ENCODE measurements at regions not wholly inside any gene's neighbourhood (a gene's known extent, or its start where the extent isn't known, plus 50 kb on each side); places are given as distances from the start of the nearest gene placed in this dataset.

- H3K4me1 Mint-ChIP-seq: no peaks in the 10 kb centered on the region
- no peaks in the 10 kb centered on the region for H3K36me3 Mint-ChIP-seq (ENCODE audit: low read depth)
- TF ChIP-seq CTCF (conservative IDR thresholded peaks at IDR 0.05): no peak
Observed at GRCh38 chr4:141909541-141909940, 273.2 kb downstream of the IL15 start.

GRCh38 chr4:141912831-141913230 is 276.4 kb downstream of the IL15 start:
- Histone ChIP-seq H3K4me3 (ENCODE audit: low read length) (no peak overlapping the region), H3K27me3 (ENCODE audit: control insufficient read depth, insufficient read depth, low read length, poor library complexity, severe bottlenecking) (no peaks in the 10 kb centered on the region), H3K9ac (ENCODE audit: extremely low read depth, low read length, poor library complexity, severe bottlenecking) (no peak overlapping the region), H3K36me3 (ENCODE audit: control insufficient read depth, insufficient read depth, low read length) (no peaks in the 10 kb centered on the region), H3K9me3 (ENCODE audit: control insufficient read depth, low read length) (no peaks in the 10 kb centered on the region), H3K4me1 (ENCODE audit: control insufficient read depth, insufficient read depth, low read length) (no peaks in the 10 kb centered on the region), H3K27ac (ENCODE audit: low read depth, low read length) (no peak overlapping the region)
- Mint-ChIP-seq H3K27ac (no peak overlapping the region), H3K36me3 (ENCODE audit: low read depth) (no peaks in the 10 kb centered on the region), H3K27me3 (ENCODE audit: insufficient read depth) (no peaks in the 10 kb centered on the region), H3K9me3 (no peaks in the 10 kb centered on the region), H3K4me1 (no peaks in the 10 kb centered on the region), H3K4me3 (no peak overlapping the region)
- 98 to 100% methylated on average over 2 to 3 of the region's 4 CpGs for WGBS, 2 experiments (ENCODE audit: insufficient coverage in 1 of 2, insufficient read length in 1 of 2)
- no peak for DNase-seq
- no peak for TF ChIP-seq CTCF (conservative IDR thresholded peaks at IDR 0.05)

More at GRCh38 chr4:141909541-141909940, 273.2 kb downstream of the IL15 start:
- Histone ChIP-seq H3K9ac (ENCODE audit: extremely low read depth, low read length, poor library complexity, severe bottlenecking) (no peak overlapping the region), H3K27ac (ENCODE audit: low read depth, low read length) (no peak overlapping the region), H3K36me3 (ENCODE audit: control insufficient read depth, insufficient read depth, low read length) (no peaks in the 10 kb centered on the region), H3K4me1 (ENCODE audit: control insufficient read depth, insufficient read depth, low read length) (no peaks in the 10 kb centered on the region), H3K9me3 (ENCODE audit: control insufficient read depth, low read length) (no peaks in the 10 kb centered on the region), H3K27me3 (ENCODE audit: control insufficient read depth, insufficient read depth, low read length, poor library complexity, severe bottlenecking) (no peaks in the 10 kb centered on the region), H3K4me3 (ENCODE audit: low read length) (no peak overlapping the region)
- Mint-ChIP-seq H3K27me3 (ENCODE audit: insufficient read depth) (no peaks in the 10 kb centered on the region), H3K4me3 (no peak overlapping the region), H3K9me3 (no peaks in the 10 kb centered on the region), H3K27ac (no peak overlapping the region)
- no peak for DNase-seq

GRCh38 chr4:141913928-141914327 is 277.5 kb downstream of the IL15 start:
- no peak overlapping the region for H3K4me3 ChIP-seq (ENCODE audit: low read length)
- 91% methylated on average over 1 of the region's 1 CpG; no CpG with 5 or more reads in 1 of the 2 experiments for WGBS, 2 experiments (ENCODE audit: insufficient coverage in 1 of 2, insufficient read length in 1 of 2)
- Mint-ChIP-seq H3K4me1 (no peaks in the 10 kb centered on the region), H3K9me3 (no peaks in the 10 kb centered on the region), H3K27ac (no peak overlapping the region), H3K4me3 (no peak overlapping the region), H3K36me3 (ENCODE audit: low read depth) (no peaks in the 10 kb centered on the region), H3K27me3 (ENCODE audit: insufficient read depth) (no peaks in the 10 kb centered on the region)
- TF ChIP-seq CTCF (conservative IDR thresholded peaks at IDR 0.05): no peak
- no peaks in the 10 kb centered on the region for H3K4me1 ChIP-seq (ENCODE audit: control insufficient read depth, insufficient read depth, low read length)
- no peaks in the 10 kb centered on the region for H3K36me3 ChIP-seq (ENCODE audit: control insufficient read depth, insufficient read depth, low read length)
- no peak for DNase-seq
- no peak overlapping the region for H3K27ac ChIP-seq (ENCODE audit: low read depth, low read length)
- H3K9ac ChIP-seq (ENCODE audit: extremely low read depth, low read length, poor library complexity, severe bottlenecking): no peak overlapping the region
- no peaks in the 10 kb centered on the region for H3K27me3 ChIP-seq (ENCODE audit: control insufficient read depth, insufficient read depth, low read length, poor library complexity, severe bottlenecking)
- H3K9me3 ChIP-seq (ENCODE audit: control insufficient read depth, low read length): no peaks in the 10 kb centered on the region

All from endodermal cell (in vitro differentiated cells).